HG02763 (cell line): ENCODE measurements at regions not wholly inside any gene's neighbourhood (a gene's known extent, or its start where the extent isn't known, plus 50 kb on each side); places are given as distances from the start of the nearest gene placed in this dataset.

Experiments used
- ATAC-seq: cut with Tn5 transposase; IDR thresholded peaks from one replicate; pipeline ENCODE4 v1.9.1; 2021; ENCODE audit warnings: mild to moderate bottlenecking, moderate library complexity; ENCODE audit not compliant: unreplicated experiment

GRCh38 chr11:127390465-127390864 lies 389.9 kb upstream of the KIRREL3 start:
- no peak for ATAC-seq

GRCh38 chr11:127385071-127385470 lies 384.5 kb upstream of the KIRREL3 start:
- no peak for ATAC-seq

GRCh38 chr11:127383026-127383425 lies 382.5 kb upstream of the KIRREL3 start:
- ATAC-seq, result no peak

GRCh38 chr11:127381247-127381646 lies 380.7 kb upstream of the KIRREL3 start:
- ATAC-seq, result no peak

GRCh38 chr11:127379686-127380085 lies 379.1 kb upstream of the KIRREL3 start:
- no peak for ATAC-seq

GRCh38 chr11:127376301-127376700 lies 375.7 kb upstream of the KIRREL3 start:
- ATAC-seq, result no peak

GRCh38 chr11:127369356-127369755 lies 368.8 kb upstream of the KIRREL3 start:
- ATAC-seq, result no peak

GRCh38 chr11:127362754-127363308 lies 362.3 kb upstream of the KIRREL3 start:
- ATAC-seq, result no peak

- ATAC-seq, result no peak
These were observed 357.6 kb upstream of the KIRREL3 start for GRCh38 chr11:127358160-127358559.

GRCh38 chr11:127350476-127350875 lies 349.9 kb upstream of the KIRREL3 start:
- ATAC-seq, result no peak

- ATAC-seq, result no peak
These were observed 345.4 kb upstream of the KIRREL3 start for GRCh38 chr11:127345819-127346459.

GRCh38 chr11:127340438-127340837 lies 339.9 kb upstream of the KIRREL3 start:
- no peak for ATAC-seq

- no peak for ATAC-seq
These were observed 338.8 kb upstream of the KIRREL3 start for GRCh38 chr11:127339376-127339775.

- no peak for ATAC-seq
These were observed 338.1 kb upstream of the KIRREL3 start for GRCh38 chr11:127338380-127339259.

- no peak for ATAC-seq
These were observed 333.9 kb upstream of the KIRREL3 start for GRCh38 chr11:127334466-127334865.

GRCh38 chr11:127332896-127333295 lies 332.3 kb upstream of the KIRREL3 start:
- no peak for ATAC-seq

- ATAC-seq, result no peak
These were observed 329.5 kb upstream of the KIRREL3 start for GRCh38 chr11:127330044-127330443.

GRCh38 chr11:127308291-127308690 lies 307.7 kb upstream of the KIRREL3 start:
- ATAC-seq, result no peak

GRCh38 chr11:127307700-127308099 lies 307.1 kb upstream of the KIRREL3 start:
- ATAC-seq, result no peak

GRCh38 chr11:127304634-127305033 lies 304.1 kb upstream of the KIRREL3 start:
- no peak for ATAC-seq

GRCh38 chr11:127288926-127289325 lies 288.4 kb upstream of the KIRREL3 start:
- no peak for ATAC-seq

- no peak for ATAC-seq
These were observed 281.0 kb upstream of the KIRREL3 start for GRCh38 chr11:127281534-127281933.
